Neural cell (in vitro differentiated cells): ENCODE measurements at regions not wholly inside any gene's neighbourhood (a gene's known extent, or its start where the extent isn't known, plus 50 kb on each side); places are given as distances from the start of the nearest gene placed in this dataset.

Experiments used
- H2AFZ ChIP-seq: fragments of 200-600, 300-800 bp; sonication (generic), shearing (Covaris generic); 2 replicates; pipeline ENCODE4 v1.6.0; 2014; ENCODE audit warnings: low read depth, mild to moderate bottlenecking, antibody characterized with exemption, low read length, moderate library complexity
- H3F3A ChIP-seq: fragments of 200-600 bp; shearing (Covaris generic); 2 replicates; pipeline ENCODE4 v1.6.1; 2016; ENCODE audit warnings: mild to moderate bottlenecking, moderate library complexity, mixed read lengths, antibody characterized with exemption, low read length; ENCODE audit not compliant: insufficient read depth, poor library complexity, severe bottlenecking
- H3K27ac ChIP-seq: fragments of 200-600, 300-800 bp; sonication (generic), shearing (Covaris generic); 2 replicates; pipeline ENCODE4 v1.5.1; 2014; ENCODE audit warnings: mild to moderate bottlenecking, low read length, moderate library complexity
- H3K27me3 ChIP-seq: fragments of 300-800, 200-600 bp; sonication (generic), shearing (Covaris generic); 2 replicates; pipeline ENCODE4 v1.6.0; 2014; ENCODE audit warnings: mild to moderate bottlenecking, low read depth, low read length, moderate library complexity; ENCODE audit not compliant: insufficient read depth
- H3K36me3 ChIP-seq: fragments of 300-800, 200-600 bp; sonication (generic), shearing (Covaris generic); 2 replicates; pipeline ENCODE4 v1.5.1; 2014; ENCODE audit warnings: mild to moderate bottlenecking, antibody characterized with exemption, low read length, moderate library complexity; ENCODE audit not compliant: insufficient read depth
- H3K4me2 ChIP-seq: fragments of 300-800, 200-600 bp; sonication (generic), shearing (Covaris generic); 2 replicates; pipeline ENCODE4 v1.6.0; 2014; ENCODE audit warnings: mild to moderate bottlenecking, low read length
- H3K4me3 ChIP-seq: fragments of 300-800, 200-600 bp; sonication (generic), shearing (Covaris generic); 2 replicates; pipeline ENCODE4 v1.5.1; 2014; ENCODE audit warnings: mild to moderate bottlenecking, low read length, moderate library complexity
- H3K79me2 ChIP-seq: fragments of 200-600 bp; shearing (Covaris generic); replicated peaks from 2 replicates; pipeline ENCODE4 v1.6.0; 2014; ENCODE audit warnings: mild to moderate bottlenecking, low read length, moderate library complexity; ENCODE audit not compliant: insufficient read depth
- H3K9ac ChIP-seq: fragments of 300-800, 200-600 bp; sonication (generic), shearing (Covaris generic); 2 replicates; pipeline ENCODE4 v1.6.1; 2016; ENCODE audit warnings: mild to moderate bottlenecking, low read length, mixed read lengths
- H3K9me2 ChIP-seq: fragments of 200-600 bp; shearing (Covaris generic); 2 replicates; pipeline ENCODE4 v1.6.1; 2016; ENCODE audit warnings: mild to moderate bottlenecking, low read length, mixed read lengths; ENCODE audit not compliant: insufficient read depth
- H3K9me3 ChIP-seq: fragments of 200-600, 300-800 bp; sonication (generic), shearing (Covaris generic); 2 replicates; pipeline ENCODE4 v1.6.1; 2016; ENCODE audit warnings: mild to moderate bottlenecking, mixed run types, low read length, moderate library complexity, mixed read lengths
- H4K20me1 ChIP-seq: fragments of 200-600 bp; shearing (Covaris generic); 2 replicates; pipeline ENCODE4 v1.6.1; 2016; ENCODE audit warnings: mild to moderate bottlenecking, mixed run types; ENCODE audit not compliant: insufficient read depth
- CTCF ChIP-seq: fragments of 450-650 bp; IDR thresholded peaks from 2 replicates; pipeline ENCODE4 v1.5.1; 2014; ENCODE audit warnings: antibody characterized with exemption, mild to moderate bottlenecking, moderate library complexity; ENCODE audit not compliant: poor library complexity, severe bottlenecking
- EP300 ChIP-seq: fragments of 450-650 bp; conservative IDR thresholded peaks from 2 replicates; pipeline ENCODE4 v1.6.1; 2014; ENCODE audit warnings: antibody characterized with exemption, mild to moderate bottlenecking, moderate library complexity; ENCODE audit not compliant: poor library complexity, severe bottlenecking
- EZH2 ChIP-seq: fragments of 200-600, 300-800 bp; shearing (Covaris generic), sonication (generic); IDR thresholded peaks from 2 replicates; pipeline ENCODE4 v1.6.1; 2014; ENCODE audit warnings: antibody characterized with exemption, low read length, borderline replicate concordance, mild to moderate bottlenecking; ENCODE audit not compliant: insufficient read depth, poor library complexity, severe bottlenecking
- MXI1 ChIP-seq: fragments of 450-650 bp; conservative IDR thresholded peaks from 2 replicates; pipeline ENCODE4 v1.6.1; 2014; ENCODE audit warnings: antibody characterized with exemption, mild to moderate bottlenecking; ENCODE audit not compliant: poor library complexity, severe bottlenecking
- POLR2AphosphoS5 ChIP-seq: IDR thresholded peaks from 2 replicates; pipeline ENCODE4 v1.6.1; 2012
- RAD21 ChIP-seq: fragments of 450-650 bp; conservative IDR thresholded peaks from 2 replicates; pipeline ENCODE4 v1.6.1; 2014; ENCODE audit warnings: antibody characterized with exemption, mild to moderate bottlenecking, moderate library complexity
- REST ChIP-seq: IDR thresholded peaks from 2 replicates; pipeline ENCODE4 v1.6.1; 2012; ENCODE audit warnings: borderline replicate concordance
- SMC3 ChIP-seq: fragments of 450-650 bp; conservative IDR thresholded peaks from 2 replicates; pipeline ENCODE4 v1.6.1; 2014; ENCODE audit warnings: antibody characterized with exemption, mild to moderate bottlenecking, moderate library complexity; ENCODE audit not compliant: poor library complexity
- TAF1 ChIP-seq: IDR thresholded peaks from 2 replicates; pipeline ENCODE4 v1.6.1; 2012; ENCODE audit warnings: low read depth

- Histone ChIP-seq H3K27me3 (no peaks in the 10 kb centered on the region), H3K27ac (no peak overlapping the region), H3K79me2 (no peaks in the 10 kb centered on the region), H2AFZ (no peak overlapping the region), H3K9ac (no peak overlapping the region), H3K9me2 (no peaks in the 10 kb centered on the region), H3K4me3 (no peak overlapping the region), H3K9me3 (no peaks in the 10 kb centered on the region), H3F3A (no peaks in the 10 kb centered on the region), H4K20me1 (no peaks in the 10 kb centered on the region), H3K36me3 (no peaks in the 10 kb centered on the region), H3K4me2 (no peak overlapping the region)
- TF ChIP-seq REST, result no peak
- no peak for TF ChIP-seq CTCF
- TF ChIP-seq RAD21, result no peak
- TF ChIP-seq SMC3, result no peak
- no peak for TF ChIP-seq EZH2
- TF ChIP-seq MXI1, result no peak
- no peak for TF ChIP-seq EP300
- TF ChIP-seq TAF1, result no peak
- no peak for TF ChIP-seq POLR2AphosphoS5
Observed at GRCh38 chr10:130339911-130340310, 203.7 kb downstream of the GLRX3 start.

GRCh38 chr10:130340816-130341215 is 204.6 kb downstream of the GLRX3 start:
- H3K4me2 ChIP-seq, result no peak overlapping the region
- H3F3A ChIP-seq, result no peaks in the 10 kb centered on the region
- H3K79me2 ChIP-seq, result no peaks in the 10 kb centered on the region
- H3K4me3 ChIP-seq, result no peak overlapping the region
- H3K9ac ChIP-seq, result no peak overlapping the region
- no peaks in the 10 kb centered on the region for H3K27me3 ChIP-seq
- H3K9me3 ChIP-seq, result no peaks in the 10 kb centered on the region
- TF ChIP-seq RAD21 (no peak), EZH2 (no peak), TAF1 (no peak), EP300 (no peak), POLR2AphosphoS5 (no peak), SMC3 (no peak), REST (no peak)
- no peak overlapping the region for H3K27ac ChIP-seq
- H3K9me2 ChIP-seq, result no peaks in the 10 kb centered on the region
- no peak overlapping the region for H2AFZ ChIP-seq
- no peaks in the 10 kb centered on the region for H3K36me3 ChIP-seq
- no peaks in the 10 kb centered on the region for H4K20me1 ChIP-seq
